HEK293 (cell line): ENCODE measurements at regions not wholly inside any gene's neighbourhood (a gene's known extent, or its start where the extent isn't known, plus 50 kb on each side); places are given as distances from the start of the nearest gene placed in this dataset.

Source experiments
- CTCF ChIA-PET: fragments of 350-600 bp; formaldehyde crosslinking; extraction: SDS; loops from one replicate; lab custom pipeline; 2021; ENCODE audit warnings: antibody characterized with exemption; lab: Yijun Ruan, JAX
- POLR2A ChIA-PET: fragments of 300-600 bp; formaldehyde crosslinking; extraction: SDS; loops from one replicate; lab custom pipeline; 2020; ENCODE audit warnings: antibody characterized with exemption, inconsistent platforms; lab: Yijun Ruan, JAX
- H3K27ac ChIP-seq: fragments of 200-500 bp; sonication (Bioruptor generic); 2 replicates; pipeline ENCODE4 v1.5.1; 2014; ENCODE audit warnings: low read depth, low read length, control low read depth, inconsistent platforms; ENCODE audit errors: extremely low read depth
- H3K36me3 ChIP-seq, 2 experiments: fragments of 200-500 bp in 1 of 2; sonication (Bioruptor generic) in 1 of 2; 1 replicate in 1 of 2; 2 replicates in 1 of 2; pipeline ENCODE4 v1.5.1; 2014 to 2017; ENCODE audit warnings: inconsistent platforms in 2 of 2, low read length in 2 of 2; ENCODE audit not compliant: control insufficient read depth in 2 of 2, insufficient read depth in 1 of 2
- H3K4me1 ChIP-seq: fragments of 200-500 bp; sonication (Bioruptor generic); 2 replicates; pipeline ENCODE4 v1.5.1; 2014; ENCODE audit warnings: mild to moderate bottlenecking, low read length, inconsistent platforms; ENCODE audit not compliant: control insufficient read depth, insufficient read depth
- H3K4me3 ChIP-seq: 2 replicates; pipeline ENCODE4 v1.5.1; 2011; ENCODE audit warnings: low read depth, mild to moderate bottlenecking, control low read depth, low read length, moderate library complexity
- H3K9me3 ChIP-seq: fragments of 200-500 bp; sonication (Bioruptor generic); 2 replicates; pipeline ENCODE4 v1.5.1; 2014; ENCODE audit warnings: low read depth, low read length, inconsistent platforms; ENCODE audit not compliant: control insufficient read depth, insufficient read depth
- GLI2 ChIP-seq: fragments of 450-650 bp; formaldehyde crosslinking; IDR thresholded peaks from 2 replicates; pipeline ENCODE4; 2017; ENCODE audit warnings: missing biosample characterization, missing genetic modification characterization, low read depth, borderline replicate concordance
- HOXA7 ChIP-seq: sonication (generic); formaldehyde crosslinking; IDR thresholded peaks from 2 replicates; pipeline ENCODE4 v1.8.1; 2022; ENCODE audit warnings: missing genetic modification reagents, borderline replicate concordance
- KLF7 ChIP-seq: fragments of 450-650 bp; formaldehyde crosslinking; IDR thresholded peaks from 2 replicates; pipeline ENCODE4 v1.5.1; 2016; ENCODE audit warnings: missing biosample characterization, missing genetic modification characterization, borderline replicate concordance
- KLF9 ChIP-seq: fragments of 450-650 bp; formaldehyde crosslinking; IDR thresholded peaks from 2 replicates; pipeline ENCODE4 v1.5.1; 2016; ENCODE audit warnings: missing biosample characterization, missing genetic modification characterization, low read depth
- MZF1 ChIP-seq: fragments of 450-650 bp; formaldehyde crosslinking; IDR thresholded peaks from 2 replicates; pipeline ENCODE4 v1.5.1; 2017; ENCODE audit warnings: missing biosample characterization, missing genetic modification characterization, borderline replicate concordance
- PRDM1 ChIP-seq: fragments of 450-650 bp; formaldehyde crosslinking; IDR thresholded peaks from 2 replicates; pipeline ENCODE4; 2016; ENCODE audit warnings: missing biosample characterization, missing genetic modification characterization
- ZNF112 ChIP-seq: fragments of 450-650 bp; formaldehyde crosslinking; IDR thresholded peaks from 2 replicates; pipeline ENCODE4 v1.5.0; 2017; ENCODE audit warnings: missing biosample characterization, missing genetic modification characterization
- ZNF133 ChIP-seq: fragments of 450-650 bp; formaldehyde crosslinking; IDR thresholded peaks from 2 replicates; pipeline ENCODE4 v1.5.1; 2016; ENCODE audit warnings: missing biosample characterization, missing genetic modification characterization
- ZNF175 ChIP-seq: fragments of 450-650 bp; formaldehyde crosslinking; IDR thresholded peaks from 2 replicates; pipeline ENCODE4 v1.5.1; 2016; ENCODE audit warnings: missing biosample characterization, missing genetic modification characterization
- ZNF18 ChIP-seq: fragments of 450-650 bp; formaldehyde crosslinking; IDR thresholded peaks from 2 replicates; pipeline ENCODE4 v1.5.1; 2016; ENCODE audit warnings: missing biosample characterization, missing genetic modification characterization
- ZNF239 ChIP-seq: fragments of 450-650 bp; formaldehyde crosslinking; IDR thresholded peaks from 2 replicates; pipeline ENCODE4 v1.5.1; 2016; ENCODE audit warnings: missing biosample characterization, missing genetic modification characterization
- ZNF292 ChIP-seq: fragments of 450-650 bp; formaldehyde crosslinking; IDR thresholded peaks from 2 replicates; pipeline ENCODE4 v1.5.1; 2016; ENCODE audit warnings: low read depth, missing biosample characterization, missing genetic modification characterization, borderline replicate concordance
- ZNF350 ChIP-seq: fragments of 450-650 bp; formaldehyde crosslinking; IDR thresholded peaks from 2 replicates; pipeline ENCODE4 v1.5.0; 2017; ENCODE audit warnings: missing biosample characterization, mild to moderate bottlenecking, missing genetic modification characterization
- ZNF391 ChIP-seq: fragments of 450-650 bp; formaldehyde crosslinking; IDR thresholded peaks from 2 replicates; pipeline ENCODE4 v1.5.1; 2016; ENCODE audit warnings: low read depth, missing biosample characterization, missing genetic modification characterization, borderline replicate concordance
- ZNF530 ChIP-seq: fragments of 450-650 bp; formaldehyde crosslinking; IDR thresholded peaks from 2 replicates; pipeline ENCODE4 v1.5.1; 2016; ENCODE audit warnings: low read depth, missing biosample characterization, missing genetic modification characterization
- ZNF558 ChIP-seq: fragments of 450-650 bp; formaldehyde crosslinking; IDR thresholded peaks from 2 replicates; pipeline ENCODE4 v1.5.1; 2016; ENCODE audit warnings: missing biosample characterization, missing genetic modification characterization
- ZNF571 ChIP-seq: fragments of 450-650 bp; formaldehyde crosslinking; IDR thresholded peaks from 2 replicates; pipeline ENCODE4 v1.5.0; 2017; ENCODE audit warnings: missing biosample characterization, missing genetic modification characterization
- ZNF692 ChIP-seq: fragments of 450-650 bp; formaldehyde crosslinking; IDR thresholded peaks from 2 replicates; pipeline ENCODE4 v1.5.1; 2016; ENCODE audit warnings: missing biosample characterization, missing genetic modification characterization
- ZNF707 ChIP-seq: fragments of 450-650 bp; formaldehyde crosslinking; IDR thresholded peaks from 2 replicates; pipeline ENCODE4 v1.5.1; 2016; ENCODE audit warnings: missing biosample characterization, missing genetic modification characterization
- ZNF76 ChIP-seq: fragments of 450-650 bp; formaldehyde crosslinking; IDR thresholded peaks from 2 replicates; pipeline ENCODE4; 2016; ENCODE audit warnings: low read depth, missing biosample characterization, missing genetic modification characterization, borderline replicate concordance
- ZNF791 ChIP-seq: fragments of 450-650 bp; formaldehyde crosslinking; IDR thresholded peaks from 2 replicates; pipeline ENCODE4 v1.5.1; 2016; ENCODE audit warnings: missing biosample characterization, missing genetic modification characterization
- TF ChIP-seq, protein P1 (sequence below): fragments of 450-650 bp; formaldehyde crosslinking; IDR thresholded peaks from 2 replicates; pipeline ENCODE4 v1.5.1; 2016; ENCODE audit warnings: missing biosample characterization, missing genetic modification characterization

DNA sequence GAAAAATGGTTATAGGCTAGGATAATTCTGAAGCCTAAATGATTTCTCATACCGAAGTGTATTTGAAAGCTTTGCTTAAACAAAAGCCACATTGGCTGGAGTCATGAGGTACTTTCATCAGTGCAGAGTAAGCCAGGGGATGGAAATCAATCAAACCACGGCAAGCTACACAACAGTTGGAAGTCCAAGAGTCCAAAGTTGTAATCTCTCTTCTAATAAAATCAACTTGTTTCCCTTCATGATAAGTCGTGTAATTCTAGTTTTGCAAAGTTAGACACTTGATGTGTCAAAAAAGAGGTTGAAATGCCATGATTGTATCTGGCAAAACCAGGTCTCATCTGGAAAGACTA is 250.5 kb upstream of the VEPH1 start (continued):
- TF ChIP-seq MZF1 (tag by site-specific recombination) = no peak

GRCh38 chr3:157752956-157753786 is 250.0 kb upstream of the VEPH1 start:
- ChIA-PET POLR2A (no interaction called here), CTCF (interaction anchor here (0.5 kb wide), 1 partner anchor 58 kb away, joined by 3 read pairs; no protein-coding TSS in a partner anchor)
- TF ChIP-seq KLF7 (tag by site-specific recombination) (no peak), ZNF239 (tag by site-specific recombination) (no peak), ZNF292 (tag by site-specific recombination) (no peak), ZNF76 (tag by site-specific recombination) (no peak), ZNF791 (tag by site-specific recombination) (no peak), PRDM1 (tag by site-specific recombination) (no peak), KLF9 (tag by site-specific recombination) (no peak), ZNF571 (tag by site-specific recombination) (no peak), ZNF692 (no peak), ZNF707 (no peak), MZF1 (tag by site-specific recombination) (no peak), ZNF133 (tag by site-specific recombination) (no peak), ZNF112 (no peak), ZNF391 (no peak), HOXA7 (CRISPR knock-in tag) (no peak), GLI2 (no peak)
- TF ChIP-seq, protein P1, sequence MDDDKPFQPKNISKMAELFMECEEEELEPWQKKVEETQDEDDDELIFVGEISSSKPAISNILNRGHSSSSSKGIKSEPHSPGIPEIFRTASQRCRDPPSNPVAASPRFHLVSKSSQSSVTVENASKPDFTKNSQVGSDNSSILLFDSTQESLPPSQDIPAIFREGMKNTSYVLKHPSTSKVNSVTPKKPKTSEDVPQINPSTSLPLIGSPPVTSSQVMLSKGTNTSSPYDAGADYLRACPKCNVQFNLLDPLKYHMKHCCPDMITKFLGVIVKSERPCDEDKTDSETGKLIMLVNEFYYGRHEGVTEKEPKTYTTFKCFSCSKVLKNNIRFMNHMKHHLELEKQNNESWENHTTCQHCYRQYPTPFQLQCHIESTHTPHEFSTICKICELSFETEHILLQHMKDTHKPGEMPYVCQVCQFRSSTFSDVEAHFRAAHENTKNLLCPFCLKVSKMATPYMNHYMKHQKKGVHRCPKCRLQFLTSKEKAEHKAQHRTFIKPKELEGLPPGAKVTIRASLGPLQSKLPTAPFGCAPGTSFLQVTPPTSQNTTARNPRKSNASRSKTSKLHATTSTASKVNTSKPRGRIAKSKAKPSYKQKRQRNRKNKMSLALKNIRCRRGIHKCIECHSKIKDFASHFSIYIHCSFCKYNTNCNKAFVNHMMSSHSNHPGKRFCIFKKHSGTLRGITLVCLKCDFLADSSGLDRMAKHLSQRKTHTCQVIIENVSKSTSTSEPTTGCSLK (tag by site-specific recombination) = no peak
- Histone ChIP-seq H3K9me3 (no peaks in the 10 kb centered on the region), H3K36me3 (no peaks in the 10 kb centered on the region), H3K27ac (no peak overlapping the region), H3K4me1 (no peaks in the 10 kb centered on the region), H3K4me3 (no peak overlapping the region)

DNA sequence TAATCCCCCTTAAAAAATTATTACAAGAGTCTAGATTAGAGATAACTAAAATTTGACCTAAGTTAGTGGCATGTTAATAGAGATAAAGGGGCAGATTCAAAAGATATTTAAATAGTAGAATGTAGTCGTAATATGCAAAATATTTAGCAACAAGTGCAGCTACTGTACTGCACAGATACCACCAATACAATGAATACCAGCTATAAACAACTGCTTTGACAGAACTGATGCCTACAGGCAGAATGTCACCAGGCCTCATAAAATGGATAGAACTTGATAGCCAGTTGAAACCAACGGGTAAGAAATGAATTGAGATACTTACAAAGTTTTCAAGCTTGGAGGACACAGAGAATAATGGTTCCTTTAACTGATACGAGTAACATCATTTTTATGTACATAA is 249.3 kb upstream of the VEPH1 start:
- CTCF ChIA-PET = interaction anchor here (0.5 kb wide), 1 partner anchor 58 kb away, joined by 3 read pairs; no protein-coding TSS in a partner anchor
- POLR2A ChIA-PET = no interaction called here
- Histone ChIP-seq H3K27ac (no peak overlapping the region), H3K9me3 (no peaks in the 10 kb centered on the region), H3K4me3 (no peak overlapping the region), H3K36me3 (no peaks in the 10 kb centered on the region), H3K4me1 (no peaks in the 10 kb centered on the region)
- TF ChIP-seq ZNF558 (tag by site-specific recombination) = no peak
- TF ChIP-seq ZNF18 (tag by site-specific recombination) = no peak
- no peak for TF ChIP-seq ZNF175 (tag by site-specific recombination)
- no peak for TF ChIP-seq ZNF530 (tag by site-specific recombination)
- TF ChIP-seq ZNF350 (tag by site-specific recombination) = no peak
